22Rv1 (cell line): ENCODE measurements at regions not wholly inside any gene's neighbourhood (a gene's known extent, or its start where the extent isn't known, plus 50 kb on each side); places are given as distances from the start of the nearest gene placed in this dataset.

Experiments
- ZFX ChIP-seq: fragments of 450-650 bp; IDR thresholded peaks from 2 replicates; pipeline ENCODE4 v1.6.1; 2017; ENCODE audit warnings: antibody characterized with exemption, borderline replicate concordance
- TF ChIP-seq, protein P1 (sequence below): fragments of 450-650 bp; IDR thresholded peaks from 2 replicates; pipeline ENCODE4 v1.5.1; 2017; ENCODE audit warnings: mild to moderate bottlenecking

DNA sequence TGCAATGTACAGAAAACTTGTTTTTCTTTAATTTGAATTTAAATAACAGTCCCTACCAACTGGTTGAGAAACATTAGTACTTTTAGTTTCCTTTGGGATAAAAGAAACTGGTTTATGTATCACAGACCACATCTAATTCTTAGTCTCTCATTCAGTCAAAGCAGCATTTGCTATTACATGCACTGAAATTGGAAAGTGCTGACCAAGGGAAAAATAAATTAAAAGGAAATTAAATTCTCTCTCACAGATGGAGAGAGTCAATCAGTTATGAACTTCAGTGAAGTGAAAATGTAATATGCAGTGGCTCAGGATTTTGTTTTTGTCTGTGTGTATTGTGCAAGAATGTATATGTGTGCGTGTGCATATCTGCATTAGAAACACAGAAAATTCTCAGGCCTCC, 121.7 kb downstream of the TUSC1 start:
- TF ChIP-seq, protein P1, sequence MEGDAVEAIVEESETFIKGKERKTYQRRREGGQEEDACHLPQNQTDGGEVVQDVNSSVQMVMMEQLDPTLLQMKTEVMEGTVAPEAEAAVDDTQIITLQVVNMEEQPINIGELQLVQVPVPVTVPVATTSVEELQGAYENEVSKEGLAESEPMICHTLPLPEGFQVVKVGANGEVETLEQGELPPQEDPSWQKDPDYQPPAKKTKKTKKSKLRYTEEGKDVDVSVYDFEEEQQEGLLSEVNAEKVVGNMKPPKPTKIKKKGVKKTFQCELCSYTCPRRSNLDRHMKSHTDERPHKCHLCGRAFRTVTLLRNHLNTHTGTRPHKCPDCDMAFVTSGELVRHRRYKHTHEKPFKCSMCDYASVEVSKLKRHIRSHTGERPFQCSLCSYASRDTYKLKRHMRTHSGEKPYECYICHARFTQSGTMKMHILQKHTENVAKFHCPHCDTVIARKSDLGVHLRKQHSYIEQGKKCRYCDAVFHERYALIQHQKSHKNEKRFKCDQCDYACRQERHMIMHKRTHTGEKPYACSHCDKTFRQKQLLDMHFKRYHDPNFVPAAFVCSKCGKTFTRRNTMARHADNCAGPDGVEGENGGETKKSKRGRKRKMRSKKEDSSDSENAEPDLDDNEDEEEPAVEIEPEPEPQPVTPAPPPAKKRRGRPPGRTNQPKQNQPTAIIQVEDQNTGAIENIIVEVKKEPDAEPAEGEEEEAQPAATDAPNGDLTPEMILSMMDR: no peak
- no peak for TF ChIP-seq ZFX
